HuH-7.5 (cell line): ENCODE measurements at regions not wholly inside any gene's neighbourhood (a gene's known extent, or its start where the extent isn't known, plus 50 kb on each side); places are given as distances from the start of the nearest gene placed in this dataset.
"Not testable (repeated sequence)": the region's sequence is repeated elsewhere in the genome, so short reads cannot be mapped to it uniquely, and the experiment has no call there.

Source experiments
- DNase-seq: peaks from one replicate; pipeline ENCODE4 v3.0.0; 2011; ENCODE audit warnings: low spot score

- no peak for DNase-seq
Measured at GRCh38 chr6:154923199-154923869, 71.8 kb upstream of the TIAM2 start.

GRCh38 chr6:154925130-154925529 lies 70.0 kb upstream of the TIAM2 start:
- DNase-seq: no peak

- DNase-seq: no peak
Measured at GRCh38 chr6:154926366-154926765, 68.7 kb upstream of the TIAM2 start.

GRCh38 chr6:154928325-154928922 lies 66.7 kb upstream of the TIAM2 start:
- DNase-seq: peak; percentile 67

- DNase-seq: no peak
Measured at GRCh38 chr6:154930451-154930851, 64.7 kb upstream of the TIAM2 start.

GRCh38 chr6:154931711-154932424 lies 63.2 kb upstream of the TIAM2 start:
- no peak for DNase-seq

- DNase-seq: no peak
Measured at GRCh38 chr6:154932515-154933027, 62.5 kb upstream of the TIAM2 start.

GRCh38 chr6:154933181-154933827 lies 61.8 kb upstream of the TIAM2 start:
- DNase-seq: no peak

GRCh38 chr6:154937306-154938220 lies 57.6 kb upstream of the TIAM2 start:
- no peak for DNase-seq

- DNase-seq: no peak
Measured at GRCh38 chr6:154938221-154938580, 56.9 kb upstream of the TIAM2 start.

GRCh38 chr6:154938727-154939285 lies 56.3 kb upstream of the TIAM2 start:
- DNase-seq: not testable (repeated sequence)

- DNase-seq: no peak
Measured at GRCh38 chr6:154942770-154943169, 52.3 kb upstream of the TIAM2 start.

- DNase-seq: no peak
Measured at GRCh38 chr6:154945271-154945890, 49.7 kb upstream of the TIAM2 start.
